GM18907 (cell line): ENCODE measurements at regions not wholly inside any gene's neighbourhood (a gene's known extent, or its start where the extent isn't known, plus 50 kb on each side); places are given as distances from the start of the nearest gene placed in this dataset.
A peak's percentile ranks its signal among the peaks of the same experiment; 100 is the strongest.

Source experiments
- ATAC-seq: cut with Tn5 transposase; IDR thresholded peaks from one replicate; pipeline ENCODE4 v1.9.1; 2021; ENCODE audit warnings: mild to moderate bottlenecking, moderate library complexity; ENCODE audit not compliant: unreplicated experiment

GRCh38 chr2:164306872-164307271, 314.4 kb downstream of the GRB14 start:
- ATAC-seq = no peak

GRCh38 chr2:164302786-164303185, 318.5 kb downstream of the GRB14 start:
- no peak for ATAC-seq

DNA sequence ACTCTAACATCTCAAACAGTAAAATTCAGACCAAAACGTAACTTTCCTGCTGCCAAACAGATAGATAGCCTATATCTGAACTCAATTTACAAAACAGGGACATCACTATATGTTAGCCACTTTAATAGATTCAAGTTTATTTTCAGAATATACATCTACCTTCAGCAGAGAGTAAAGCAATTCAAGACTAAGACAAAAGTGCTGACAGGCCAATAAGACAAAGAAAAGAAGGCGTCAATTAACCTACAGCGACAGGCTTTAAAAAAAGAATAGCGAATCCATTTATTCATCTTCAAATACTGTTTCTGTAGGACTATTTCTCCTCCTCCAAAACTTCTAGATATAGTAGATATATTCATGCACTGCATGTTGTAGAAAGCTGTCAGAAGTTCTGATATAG, 333.0 kb downstream of the GRB14 start:
- ATAC-seq = no peak

GRCh38 chr2:164287056-164287455, 334.2 kb downstream of the GRB14 start:
- no peak for ATAC-seq

GRCh38 chr2:164285576-164285975, 335.7 kb downstream of the GRB14 start:
- no peak for ATAC-seq

DNA sequence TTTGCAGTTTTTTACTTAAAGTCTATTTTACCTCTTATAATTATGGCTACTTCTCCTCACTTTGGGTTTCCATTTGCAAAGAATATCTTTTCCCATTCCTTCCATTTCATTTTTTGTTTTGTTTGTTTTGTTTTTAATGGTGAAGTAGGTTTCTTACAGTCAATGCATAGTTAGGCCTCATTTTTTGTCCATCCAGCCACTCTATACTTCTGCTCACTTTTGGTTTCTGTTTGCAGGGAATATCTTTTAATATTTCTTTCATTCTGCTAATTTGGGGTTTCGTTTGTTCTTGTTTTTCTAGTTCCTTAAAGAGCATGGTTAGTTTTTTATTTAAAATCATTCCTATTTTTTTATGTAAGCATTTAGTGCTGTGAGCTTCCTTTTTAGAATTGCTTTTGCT, 339.4 kb downstream of the GRB14 start:
- ATAC-seq = no peak

GRCh38 chr2:164275659-164276058, 345.6 kb downstream of the GRB14 start:
- ATAC-seq = no peak

DNA sequence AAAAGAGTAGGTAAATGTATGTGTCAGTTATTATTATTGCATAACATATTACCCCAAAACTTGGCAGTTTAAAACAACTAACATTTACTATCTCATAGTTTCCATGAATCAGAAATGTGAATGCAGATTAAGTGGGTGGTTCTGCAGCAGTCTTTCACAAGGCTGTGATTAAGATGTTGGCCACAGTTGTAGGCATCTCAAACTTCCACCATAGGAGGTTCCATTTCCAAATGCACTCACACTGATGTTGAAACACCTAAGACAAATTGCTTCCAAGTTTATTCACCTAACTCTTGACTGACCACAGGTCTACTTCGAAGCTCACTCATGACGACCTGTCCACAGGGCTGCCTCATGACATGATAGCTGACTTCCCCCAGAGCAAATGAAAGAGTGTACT, 360.8 kb downstream of the GRB14 start:
- ATAC-seq = no peak

- ATAC-seq = no peak
These were observed 363.5 kb downstream of the GRB14 start for GRCh38 chr2:164257742-164258141.

GRCh38 chr2:164252568-164253287, 368.6 kb downstream of the GRB14 start:
- peak; percentile 71 for ATAC-seq

- ATAC-seq = no peak
These were observed 378.0 kb downstream of the GRB14 start for GRCh38 chr2:164243315-164243714.

DNA sequence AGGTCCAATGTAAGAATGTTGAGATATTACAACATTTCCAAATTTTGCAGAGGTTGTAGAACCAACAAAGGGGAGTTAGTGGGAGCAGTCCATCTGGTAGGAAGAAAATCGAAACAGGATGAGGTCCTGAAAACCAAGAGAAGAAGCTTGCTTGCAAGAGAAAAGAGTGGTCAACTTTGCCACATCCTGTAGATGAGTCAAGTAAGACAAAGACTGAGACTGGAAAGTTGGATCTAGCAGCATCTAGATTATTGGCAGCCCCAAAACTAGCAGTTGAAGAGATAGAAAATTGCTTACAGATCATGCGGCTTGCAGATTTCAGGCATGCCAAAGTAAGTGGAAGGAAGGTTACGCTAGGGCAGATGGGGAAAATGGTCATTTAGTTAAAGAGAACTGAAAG, 378.9 kb downstream of the GRB14 start:
- no peak for ATAC-seq

GRCh38 chr2:164234074-164234473, 387.2 kb downstream of the GRB14 start:
- no peak for ATAC-seq

DNA sequence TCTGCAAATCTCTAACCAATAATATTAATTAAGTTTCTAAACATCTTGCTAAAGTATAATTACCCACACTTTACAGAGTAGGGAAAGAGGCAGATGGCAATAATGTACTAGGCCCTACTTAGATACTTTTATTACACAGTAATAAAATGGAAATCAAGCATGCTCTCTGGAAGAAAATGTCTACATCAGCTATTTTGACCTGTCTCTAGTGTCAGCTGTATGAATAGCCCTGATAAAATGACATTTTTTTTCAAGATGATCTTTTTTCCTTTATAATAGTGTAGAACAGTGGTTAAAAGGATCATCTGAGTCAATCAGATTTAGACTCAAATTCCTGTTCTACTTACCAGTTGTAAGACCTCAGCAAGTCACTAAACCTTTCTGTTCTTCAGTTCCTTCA, 397.3 kb downstream of the GRB14 start:
- no peak for ATAC-seq

- ATAC-seq = no peak
These were observed 399.8 kb downstream of the GRB14 start for GRCh38 chr2:164221473-164221872.

DNA sequence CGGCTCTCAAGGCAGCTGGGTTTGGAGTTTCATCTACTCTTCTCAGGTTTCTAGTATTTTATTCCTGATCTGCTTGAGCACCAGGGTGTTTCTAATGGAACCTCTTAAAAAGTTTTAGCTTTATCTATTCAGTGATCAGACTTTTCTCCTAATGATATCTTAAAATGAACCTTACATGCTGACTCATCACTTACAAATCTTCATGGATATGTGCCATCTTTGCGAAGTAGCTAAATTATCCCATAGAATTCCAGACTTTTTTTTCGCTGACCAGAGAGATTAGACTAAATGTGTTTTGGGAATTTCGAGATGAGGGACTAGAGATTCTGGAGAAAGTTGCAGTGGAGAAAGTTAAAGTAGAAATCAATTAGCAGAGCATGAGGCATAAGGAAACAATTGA, 401.0 kb downstream of the GRB14 start:
- no peak for ATAC-seq

GRCh38 chr2:164213916-164214315, 407.4 kb downstream of the GRB14 start:
- no peak for ATAC-seq

DNA sequence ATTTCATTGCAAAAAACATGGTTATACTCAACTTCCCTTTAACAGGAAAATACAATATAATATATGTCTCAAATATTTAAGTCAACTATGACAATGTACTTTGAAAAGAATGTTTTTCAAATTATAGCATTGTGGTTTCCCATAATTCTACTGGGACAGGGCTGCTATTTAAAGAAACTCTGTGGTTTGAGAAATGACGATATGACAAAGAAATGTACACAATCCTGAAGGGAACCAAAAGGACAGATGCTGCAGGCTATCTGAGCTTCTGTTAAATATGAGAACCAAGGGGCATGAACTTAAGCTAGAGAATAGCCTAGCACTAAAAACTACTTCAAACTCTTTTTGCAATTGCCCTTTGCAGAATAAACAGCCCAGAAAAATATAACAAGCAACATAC, 415.9 kb downstream of the GRB14 start:
- no peak for ATAC-seq

DNA sequence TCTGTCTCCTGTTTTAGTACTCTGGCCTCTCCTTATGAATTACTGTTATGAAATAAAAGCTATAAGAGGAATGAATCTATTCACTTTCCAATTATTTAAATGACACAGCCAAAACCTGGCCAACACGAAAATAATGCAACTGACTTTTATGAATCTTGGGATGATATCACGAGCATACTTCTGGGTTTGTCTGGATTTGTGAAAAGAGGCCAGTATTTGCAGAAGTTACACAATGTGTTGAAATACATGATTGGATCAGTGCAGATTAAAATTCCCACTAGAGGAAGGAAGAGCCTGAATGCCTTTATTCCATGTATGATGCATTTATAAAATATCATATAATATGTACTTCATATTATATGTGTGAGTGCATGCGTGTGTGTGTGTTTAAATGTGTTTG, 418.2 kb downstream of the GRB14 start:
- no peak for ATAC-seq

DNA sequence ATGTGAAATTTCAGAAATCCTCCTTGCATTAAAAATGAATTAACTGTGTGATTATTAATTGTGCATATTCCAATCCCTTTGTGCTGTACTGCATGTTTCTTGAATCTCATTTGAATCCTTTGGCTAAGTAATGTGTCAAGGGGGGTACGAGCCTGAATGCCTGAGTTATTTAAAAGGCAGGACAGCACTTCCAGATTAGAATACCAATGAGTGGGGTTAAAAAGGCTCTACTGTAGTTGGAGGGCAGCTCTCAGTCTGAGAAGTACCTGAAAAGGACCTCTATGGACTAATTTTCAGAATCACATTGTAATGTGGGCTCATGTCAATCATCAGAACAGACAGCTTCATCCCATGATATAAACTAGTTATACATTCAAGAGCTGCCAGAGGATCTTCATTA, 423.0 kb downstream of the GRB14 start:
- ATAC-seq = no peak

DNA sequence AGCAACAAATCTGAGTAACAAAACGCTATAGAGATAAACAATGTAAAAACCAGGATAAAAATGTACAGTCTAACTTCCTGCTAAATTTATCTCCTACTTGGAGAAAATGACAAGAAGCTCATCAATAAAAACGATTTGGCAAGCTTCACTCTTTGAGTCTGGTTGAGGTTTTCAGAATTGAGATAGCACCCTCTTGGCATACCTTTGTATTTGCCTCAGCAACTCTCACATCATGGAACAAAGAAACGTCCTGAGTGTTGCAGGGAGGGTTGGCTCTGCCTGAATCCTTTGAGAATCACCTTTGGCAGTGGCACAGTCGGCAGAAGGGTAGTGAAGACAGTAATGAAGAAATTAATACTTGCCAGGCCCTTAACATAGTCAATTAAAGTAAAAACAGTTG, 430.6 kb downstream of the GRB14 start:
- ATAC-seq = no peak

DNA sequence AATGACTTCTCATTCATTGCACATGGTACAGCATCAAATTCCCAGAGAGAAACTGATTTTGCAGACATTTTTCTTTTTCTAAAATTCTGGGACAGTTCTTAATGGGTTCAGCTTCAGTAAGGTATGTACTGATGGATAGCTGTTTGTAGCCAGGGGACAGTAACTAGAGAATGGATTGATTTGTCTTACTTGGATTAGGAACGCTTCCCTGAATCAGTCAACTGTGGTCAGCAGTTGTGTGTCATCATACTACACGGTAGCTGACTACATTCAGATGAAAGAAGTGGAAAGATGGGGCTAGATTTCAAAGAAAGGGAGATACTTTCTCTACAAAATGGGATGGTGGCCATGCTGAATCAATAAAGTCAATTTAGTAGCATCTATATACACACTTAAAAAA, 431.4 kb downstream of the GRB14 start:
- ATAC-seq = no peak

- ATAC-seq = no peak
These were observed 434.2 kb downstream of the GRB14 start for GRCh38 chr2:164187121-164187520.
